ENCODE measurements at regions not wholly inside any gene's neighbourhood (a gene's known extent, or its start where the extent isn't known, plus 50 kb on each side); places are given as distances from the start of the nearest gene placed in this dataset.

- Histone ChIP-seq H3K4me1 (ENCODE audit: low read depth) (peaks cover 16% of the 10 kb centered on the region), H3K27ac (no peak overlapping the region), H3K27me3 (no peaks in the 10 kb centered on the region), H3K36me3 (no peaks in the 10 kb centered on the region), H3K4me3 (no peak overlapping the region), H3K9me3 (ENCODE audit: low read depth) (no peaks in the 10 kb centered on the region)
- DNase-seq (ENCODE audit: low read depth in 1 of 2, low spot score in 1 of 2): no peak
- TF ChIP-seq CTCF (IDR thresholded peaks at IDR 0.05; ENCODE audit: low read depth, low read length): no peak
These were observed 59.0 kb upstream of the BOD1 start for GRCh38 chr5:173675287-173675996.

- no peak for TF ChIP-seq CTCF (IDR thresholded peaks at IDR 0.05; ENCODE audit: low read depth, low read length)
- no peak for DNase-seq (ENCODE audit: low read depth in 1 of 2, low spot score in 1 of 2)
These were observed 59.9 kb upstream of the BOD1 start for GRCh38 chr5:173676375-173676774.

GRCh38 chr5:173677125-173677672, 60.7 kb upstream of the BOD1 start:
- Histone ChIP-seq H3K9me3 (ENCODE audit: low read depth) (no peaks in the 10 kb centered on the region), H3K36me3 (no peaks in the 10 kb centered on the region), H3K27ac (no peak overlapping the region), H3K27me3 (no peaks in the 10 kb centered on the region), H3K4me1 (ENCODE audit: low read depth) (peaks cover 8% of the 10 kb centered on the region), H3K4me3 (no peak overlapping the region)
- no peak for TF ChIP-seq CTCF (IDR thresholded peaks at IDR 0.05; ENCODE audit: low read depth, low read length)
- no peak for DNase-seq (ENCODE audit: low read depth in 1 of 2, low spot score in 1 of 2)

More at GRCh38 chr5:173676375-173676774, 59.9 kb upstream of the BOD1 start:
- peaks cover 8% of the 10 kb centered on the region for H3K4me1 ChIP-seq (ENCODE audit: low read depth)
- H3K27ac ChIP-seq: no peak overlapping the region
- H3K9me3 ChIP-seq (ENCODE audit: low read depth): no peaks in the 10 kb centered on the region
- H3K4me3 ChIP-seq: no peak overlapping the region
- H3K36me3 ChIP-seq: no peaks in the 10 kb centered on the region
- no peaks in the 10 kb centered on the region for H3K27me3 ChIP-seq

- no peak for TF ChIP-seq CTCF (IDR thresholded peaks at IDR 0.05; ENCODE audit: low read depth, low read length)
- DNase-seq (ENCODE audit: low read depth in 1 of 2, low spot score in 1 of 2): no peak
- Histone ChIP-seq H3K27ac (no peak overlapping the region), H3K27me3 (no peaks in the 10 kb centered on the region), H3K9me3 (ENCODE audit: low read depth) (no peaks in the 10 kb centered on the region), H3K4me3 (no peak overlapping the region), H3K4me1 (ENCODE audit: low read depth) (no peaks in the 10 kb centered on the region), H3K36me3 (no peaks in the 10 kb centered on the region)
These were observed 63.6 kb upstream of the BOD1 start for GRCh38 chr5:173679909-173680630.

- H3K27me3 ChIP-seq: no peaks in the 10 kb centered on the region
- TF ChIP-seq CTCF (IDR thresholded peaks at IDR 0.05; ENCODE audit: low read depth, low read length): no peak
- no peaks in the 10 kb centered on the region for H3K9me3 ChIP-seq (ENCODE audit: low read depth)
- no peak overlapping the region for H3K4me3 ChIP-seq
- no peak for DNase-seq (ENCODE audit: low read depth in 1 of 2, low spot score in 1 of 2)
- no peaks in the 10 kb centered on the region for H3K4me1 ChIP-seq (ENCODE audit: low read depth)
- H3K27ac ChIP-seq: no peak overlapping the region
- H3K36me3 ChIP-seq: no peaks in the 10 kb centered on the region
These were observed 64.3 kb upstream of the BOD1 start for GRCh38 chr5:173680660-173681242.

Measured in cardiac muscle cell (in vitro differentiated cells and primary cell).